HFF-Myc (cell line): ENCODE measurements at regions not wholly inside any gene's neighbourhood (a gene's known extent, or its start where the extent isn't known, plus 50 kb on each side); places are given as distances from the start of the nearest gene placed in this dataset.

Experiments
- DNase-seq: peaks from one replicate; pipeline ENCODE4 v3.0.0-alpha.2; 2011; ENCODE audit warnings: low read depth; ENCODE audit errors: extremely low read depth
- H3K4me3 ChIP-seq: replicated peaks from 2 replicates; pipeline ENCODE4 v1.5.1; 2011; ENCODE audit warnings: low read depth, mild to moderate bottlenecking, control low read depth, low read length
- TF ChIP-seq, protein P1 (sequence below): IDR thresholded peaks from 2 replicates; pipeline ENCODE4 v1.5.1; 2012; ENCODE audit warnings: mild to moderate bottlenecking, low read depth, low read length, control low read depth; ENCODE audit errors: missing control alignments

DNA sequence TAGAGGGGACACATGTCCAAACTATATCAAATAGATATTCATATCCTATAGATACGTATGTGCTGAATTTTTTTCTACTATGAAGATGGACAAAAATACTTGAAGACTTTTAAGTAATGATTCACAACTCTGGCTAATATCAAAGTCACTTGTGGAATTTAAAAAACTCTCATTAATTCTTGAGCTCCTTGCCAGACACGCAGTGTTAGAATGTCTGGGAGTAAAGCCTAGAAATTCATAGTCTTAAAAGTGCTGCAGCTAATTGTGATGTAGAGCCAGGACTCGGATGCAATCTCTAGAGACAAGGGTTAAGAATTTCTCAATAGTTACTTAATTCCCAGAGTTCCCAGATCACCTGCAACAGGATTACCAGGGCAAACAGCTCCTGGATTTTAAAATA, 107.4 kb downstream of the ARL6IP6 start:
- DNase-seq = no peak
- H3K4me3 ChIP-seq = no peak overlapping the region
- TF ChIP-seq, protein P1, sequence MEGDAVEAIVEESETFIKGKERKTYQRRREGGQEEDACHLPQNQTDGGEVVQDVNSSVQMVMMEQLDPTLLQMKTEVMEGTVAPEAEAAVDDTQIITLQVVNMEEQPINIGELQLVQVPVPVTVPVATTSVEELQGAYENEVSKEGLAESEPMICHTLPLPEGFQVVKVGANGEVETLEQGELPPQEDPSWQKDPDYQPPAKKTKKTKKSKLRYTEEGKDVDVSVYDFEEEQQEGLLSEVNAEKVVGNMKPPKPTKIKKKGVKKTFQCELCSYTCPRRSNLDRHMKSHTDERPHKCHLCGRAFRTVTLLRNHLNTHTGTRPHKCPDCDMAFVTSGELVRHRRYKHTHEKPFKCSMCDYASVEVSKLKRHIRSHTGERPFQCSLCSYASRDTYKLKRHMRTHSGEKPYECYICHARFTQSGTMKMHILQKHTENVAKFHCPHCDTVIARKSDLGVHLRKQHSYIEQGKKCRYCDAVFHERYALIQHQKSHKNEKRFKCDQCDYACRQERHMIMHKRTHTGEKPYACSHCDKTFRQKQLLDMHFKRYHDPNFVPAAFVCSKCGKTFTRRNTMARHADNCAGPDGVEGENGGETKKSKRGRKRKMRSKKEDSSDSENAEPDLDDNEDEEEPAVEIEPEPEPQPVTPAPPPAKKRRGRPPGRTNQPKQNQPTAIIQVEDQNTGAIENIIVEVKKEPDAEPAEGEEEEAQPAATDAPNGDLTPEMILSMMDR = no peak

DNA sequence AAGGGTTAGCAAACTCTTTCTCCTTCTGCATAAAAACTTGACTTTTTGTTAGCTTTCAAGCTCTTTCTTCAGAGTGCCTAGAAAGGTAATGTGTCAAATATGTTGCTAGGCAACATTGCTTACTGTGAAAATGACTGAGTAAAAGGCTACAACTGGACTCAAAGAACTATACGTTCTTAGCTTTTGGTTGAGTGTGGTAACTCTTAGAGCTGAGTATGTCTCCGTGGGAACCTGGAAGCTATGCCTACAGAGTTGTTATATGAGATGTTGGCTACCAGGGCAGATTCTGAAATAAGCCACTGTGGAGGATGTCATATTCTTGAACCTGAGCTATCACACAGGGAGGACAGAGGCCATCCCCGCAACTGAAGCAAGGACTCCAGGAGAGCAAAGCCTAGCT, 105.5 kb downstream of the ARL6IP6 start:
- TF ChIP-seq, protein P1 = no peak
- DNase-seq = no peak

DNA sequence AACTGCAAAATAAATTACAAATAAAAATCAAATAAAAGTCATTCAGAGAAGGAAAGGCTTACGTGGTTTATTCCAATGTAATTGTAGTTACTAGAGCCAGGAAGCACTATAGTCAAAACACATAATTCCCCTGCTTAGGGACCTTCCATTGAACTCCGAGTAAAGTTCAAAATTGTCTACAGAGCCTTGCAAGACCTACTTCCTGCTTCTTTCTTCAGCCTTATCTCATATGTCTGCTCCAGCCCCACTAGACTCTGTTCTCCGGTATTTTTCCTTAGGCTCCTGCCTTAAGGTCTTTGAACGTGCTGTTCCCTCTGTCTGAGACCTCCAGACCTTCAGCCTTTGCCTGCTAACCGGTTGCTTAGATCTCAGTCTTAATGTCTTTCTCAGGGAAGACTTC, 104.3 kb downstream of the ARL6IP6 start:
- DNase-seq = no peak
- H3K4me3 ChIP-seq = no peak overlapping the region
- TF ChIP-seq, protein P1 = no peak

More for the DNA sequence above, 105.5 kb downstream of the ARL6IP6 start:
- H3K4me3 ChIP-seq = no peak overlapping the region

DNA sequence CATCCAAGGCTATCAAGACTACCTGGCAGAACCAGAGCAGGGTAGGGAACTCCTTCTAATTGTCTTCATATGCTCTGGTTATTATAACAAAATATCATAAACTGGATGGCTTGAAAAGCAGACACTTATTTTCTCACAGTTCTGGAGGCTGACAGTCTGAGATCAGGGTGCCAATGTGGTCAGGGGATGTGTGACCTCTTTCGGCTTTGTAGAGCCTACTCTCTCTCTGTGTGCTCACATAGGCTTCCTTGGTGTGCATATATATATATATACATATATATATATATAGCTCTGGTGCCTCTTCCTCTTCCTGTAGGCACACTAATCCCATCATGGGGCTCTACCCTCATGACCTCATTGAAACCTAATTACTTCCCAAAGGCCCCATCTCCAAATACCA, 101.6 kb downstream of the ARL6IP6 start:
- no peak for DNase-seq
- TF ChIP-seq, protein P1 = no peak
- no peak overlapping the region for H3K4me3 ChIP-seq

DNA sequence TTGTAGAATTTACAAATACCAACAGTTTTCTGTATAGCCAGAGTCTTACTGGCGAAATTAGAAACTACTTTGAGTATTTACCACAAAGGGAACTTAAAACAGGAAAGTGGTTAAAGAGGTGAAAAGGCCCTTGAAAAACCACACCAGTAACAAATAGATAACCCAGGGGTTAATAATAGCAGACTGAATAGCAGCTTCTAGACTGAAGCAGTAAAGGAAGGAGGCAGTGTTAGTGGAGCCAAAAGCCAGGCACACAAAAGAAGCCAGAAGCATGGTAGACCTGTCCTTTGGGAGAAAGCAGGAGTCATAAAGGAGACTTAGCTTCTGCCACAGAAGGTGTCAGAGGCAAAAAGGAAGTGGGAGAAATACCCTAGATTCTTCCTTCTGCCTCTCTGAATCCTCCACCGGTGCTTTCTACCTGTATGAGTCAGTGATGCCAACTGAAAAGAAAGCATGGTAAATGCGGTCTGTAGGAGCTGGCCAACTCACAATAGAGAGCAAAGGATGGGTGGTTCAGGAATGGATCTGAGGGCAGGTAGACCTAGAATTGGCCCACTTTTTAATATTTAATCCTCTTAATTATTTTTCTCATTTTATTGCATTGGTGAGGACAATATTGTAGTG, 97.3 kb downstream of the ARL6IP6 start:
- H3K4me3 ChIP-seq = no peak overlapping the region
- TF ChIP-seq, protein P1 = no peak
- DNase-seq = no peak

DNA sequence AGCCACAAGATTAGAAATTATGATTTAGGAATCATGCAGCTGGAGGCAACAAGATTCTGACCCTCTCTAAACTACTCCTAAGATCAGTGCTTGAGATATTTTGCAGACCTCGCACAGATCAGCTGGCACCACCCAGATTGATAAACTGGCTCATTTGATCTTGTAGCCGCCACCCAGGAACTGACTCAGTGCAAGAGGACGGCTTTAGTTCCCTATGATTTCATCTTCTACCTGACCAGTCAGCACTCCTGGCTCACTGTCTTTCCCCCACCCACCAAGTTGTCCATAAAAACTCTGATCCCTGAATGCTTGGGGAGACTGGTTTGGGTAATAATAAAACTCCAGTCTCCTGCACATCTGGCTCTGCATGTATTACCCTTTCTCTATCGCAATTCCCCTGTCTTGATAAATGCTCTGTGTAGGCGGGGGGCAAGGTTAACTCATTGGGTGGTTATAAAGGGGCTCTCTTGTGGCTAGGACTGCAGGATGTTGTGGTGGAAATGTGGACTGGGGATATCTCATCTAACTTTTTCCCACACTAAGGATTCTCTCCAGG, 96.1 kb downstream of the ARL6IP6 start:
- no peak overlapping the region for H3K4me3 ChIP-seq
- DNase-seq = no peak
- TF ChIP-seq, protein P1 = no peak

DNA sequence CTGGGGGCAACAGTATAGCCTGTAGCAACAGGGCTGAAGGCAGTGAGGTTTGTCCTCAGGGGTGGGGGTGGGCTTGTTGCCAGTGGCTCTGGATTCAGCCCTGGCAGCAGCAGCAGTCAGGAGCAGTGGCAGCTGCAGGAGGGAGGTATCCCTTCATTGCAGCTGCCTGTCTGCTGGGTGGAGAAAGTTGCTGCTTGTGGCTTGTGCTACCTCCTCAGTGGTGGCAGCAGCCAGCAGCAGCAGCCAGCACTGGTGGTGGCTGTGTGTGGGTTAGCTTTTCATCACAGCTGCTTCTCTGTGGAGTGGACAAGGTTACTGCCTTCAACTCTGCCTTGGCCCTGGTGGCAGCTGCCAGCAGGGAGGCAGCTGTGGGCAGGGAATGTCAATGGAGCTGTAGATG, 94.9 kb downstream of the ARL6IP6 start:
- TF ChIP-seq, protein P1 = no peak
- H3K4me3 ChIP-seq = no peak overlapping the region
- DNase-seq = no peak
